CD4-positive, alpha-beta T cell (primary cell): ENCODE measurements at regions not wholly inside any gene's neighbourhood (a gene's known extent, or its start where the extent isn't known, plus 50 kb on each side); places are given as distances from the start of the nearest gene placed in this dataset.

Experiments used
- ATAC-seq: fragments of 200-7000 bp; cut with Tn5 transposase; one replicate; pipeline ENCODE4 v1.10.0; 2022; ENCODE audit warnings: mild to moderate bottlenecking; ENCODE audit not compliant: poor library complexity
- CTCF ChIA-PET: fragments of 350-600 bp; sonication (Branson Sonifier 250); formaldehyde crosslinking; loops from one replicate; lab custom pipeline; 2021; ENCODE audit warnings: antibody characterized with exemption, inconsistent platforms; lab: Charles Lee
- POLR2A ChIA-PET: fragments of 350-600 bp; sonication (Branson Sonifier 250); formaldehyde crosslinking; loops from one replicate; lab custom pipeline; 2021; ENCODE audit warnings: antibody characterized with exemption, inconsistent platforms; lab: Charles Lee
- DNase-seq, 14 experiments: peaks; one replicate each; pipeline ENCODE4 v3.0.0-alpha.2; 2013 to 2020; ENCODE audit warnings: mixed read lengths in 2 of 14
- H3K27ac ChIP-seq, 2 donors: one replicate each; pipeline versions ENCODE4 v1.5.1 to v1.7.0; 2013; ENCODE audit warnings: low read length in 2 of 2, low read depth in 1 of 2, mild to moderate bottlenecking in 1 of 2
- H3K27me3 ChIP-seq, 2 experiments: 1 replicate in 1 of 2; 2 replicates in 1 of 2; pipeline versions ENCODE4 v1.6.1 to v1.7.0; 2013; ENCODE audit warnings: low read length in 2 of 2, control low read depth in 1 of 2, mild to moderate bottlenecking in 1 of 2, moderate library complexity in 1 of 2; ENCODE audit not compliant: insufficient read depth in 2 of 2, control insufficient read depth in 1 of 2
- H3K36me3 ChIP-seq: one replicate; pipeline ENCODE4 v1.6.1; 2013; ENCODE audit warnings: low read length, control low read depth; ENCODE audit not compliant: insufficient read depth
- H3K4me1 ChIP-seq: one replicate; pipeline ENCODE4 v1.6.1; 2013; ENCODE audit warnings: low read length, control low read depth; ENCODE audit not compliant: insufficient read depth
- H3K4me3 ChIP-seq: one replicate; pipeline ENCODE4 v1.5.1; 2013; ENCODE audit warnings: mild to moderate bottlenecking, low read length, moderate library complexity
- H3K9me3 ChIP-seq, 2 experiments: 1 replicate in 1 of 2; 2 replicates in 1 of 2; pipeline versions ENCODE4 v1.6.1 to v1.7.0; 2013; ENCODE audit warnings: low read length in 2 of 2, mild to moderate bottlenecking in 2 of 2, control low read depth in 1 of 2, moderate library complexity in 1 of 2; ENCODE audit not compliant: control insufficient read depth in 1 of 2, insufficient read depth in 1 of 2
- H3K27ac Mint-ChIP-seq: one replicate; pipeline ENCODE4 v1.8.0; 2020; ENCODE audit warnings: mixed read lengths
- H3K27me3 Mint-ChIP-seq: one replicate; pipeline ENCODE4 v1.8.0; 2021; ENCODE audit warnings: mixed read lengths
- H3K36me3 Mint-ChIP-seq: one replicate; pipeline ENCODE4 v1.8.0; 2021; ENCODE audit warnings: low read depth, mixed read lengths
- H3K4me1 Mint-ChIP-seq: one replicate; pipeline ENCODE4 v1.8.0; 2021; ENCODE audit warnings: low read depth, mixed read lengths
- H3K4me3 Mint-ChIP-seq: one replicate; pipeline ENCODE4 v1.8.0; 2020; ENCODE audit warnings: mild to moderate bottlenecking, mixed read lengths
- H3K9me3 Mint-ChIP-seq: one replicate; pipeline ENCODE4 v1.8.0; 2020; ENCODE audit warnings: mixed read lengths
- intact Hi-C, 2 experiments: fragments of 100-400 bp; cut with DNase I in 1 of 2; cut with micrococcal nuclease in 1 of 2; formaldehyde crosslinking; loops; one replicate each; pipeline versions ENCODE4 v1.15.1 to v1.9.0; 2023 to 2025; cut with DNase I, micrococcal nuclease
- TF ChIP-seq, protein P1 (sequence below): fragments of 200-600 bp; IDR thresholded peaks from one replicate; pipeline ENCODE4 v1.8.0; 2022; ENCODE audit warnings: antibody characterized with exemption, mild to moderate bottlenecking

- H3K4me1 Mint-ChIP-seq = no peaks in the 10 kb centered on the region
- Histone ChIP-seq H3K4me3 (no peak overlapping the region), H3K36me3 (no peaks in the 10 kb centered on the region), H3K27me3 (no peaks in the 10 kb centered on the region), H3K27ac (no peak overlapping the region), H3K9me3 (peaks cover 0 to 15% of the 10 kb centered on the region in 2 experiments), H3K4me1 (no peaks in the 10 kb centered on the region)
- H3K4me3 Mint-ChIP-seq = no peak overlapping the region
- ChIA-PET POLR2A (no interaction called here), CTCF (no interaction called here)
- ATAC-seq = no peak
- H3K27me3 Mint-ChIP-seq = no peaks in the 10 kb centered on the region
- no peaks in the 10 kb centered on the region for H3K36me3 Mint-ChIP-seq
- no peak overlapping the region for H3K27ac Mint-ChIP-seq
- H3K9me3 Mint-ChIP-seq = no peaks in the 10 kb centered on the region
- TF ChIP-seq, protein P1, sequence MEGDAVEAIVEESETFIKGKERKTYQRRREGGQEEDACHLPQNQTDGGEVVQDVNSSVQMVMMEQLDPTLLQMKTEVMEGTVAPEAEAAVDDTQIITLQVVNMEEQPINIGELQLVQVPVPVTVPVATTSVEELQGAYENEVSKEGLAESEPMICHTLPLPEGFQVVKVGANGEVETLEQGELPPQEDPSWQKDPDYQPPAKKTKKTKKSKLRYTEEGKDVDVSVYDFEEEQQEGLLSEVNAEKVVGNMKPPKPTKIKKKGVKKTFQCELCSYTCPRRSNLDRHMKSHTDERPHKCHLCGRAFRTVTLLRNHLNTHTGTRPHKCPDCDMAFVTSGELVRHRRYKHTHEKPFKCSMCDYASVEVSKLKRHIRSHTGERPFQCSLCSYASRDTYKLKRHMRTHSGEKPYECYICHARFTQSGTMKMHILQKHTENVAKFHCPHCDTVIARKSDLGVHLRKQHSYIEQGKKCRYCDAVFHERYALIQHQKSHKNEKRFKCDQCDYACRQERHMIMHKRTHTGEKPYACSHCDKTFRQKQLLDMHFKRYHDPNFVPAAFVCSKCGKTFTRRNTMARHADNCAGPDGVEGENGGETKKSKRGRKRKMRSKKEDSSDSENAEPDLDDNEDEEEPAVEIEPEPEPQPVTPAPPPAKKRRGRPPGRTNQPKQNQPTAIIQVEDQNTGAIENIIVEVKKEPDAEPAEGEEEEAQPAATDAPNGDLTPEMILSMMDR = no peak
- DNase-seq = no peak
- intact Hi-C loops = no loop called here
Measured at GRCh38 chr16:86968866-86969265, 348.3 kb downstream of the C16orf95 start.

GRCh38 chr16:86969716-86970115 lies 347.5 kb downstream of the C16orf95 start:
- ChIA-PET POLR2A (no interaction called here), CTCF (no interaction called here)
- no peaks in the 10 kb centered on the region for H3K27me3 Mint-ChIP-seq
- no peak overlapping the region for H3K4me3 Mint-ChIP-seq
- ATAC-seq = no peak
- peaks cover 0 to 4% of the 10 kb centered on the region in 2 experiments for H3K27me3 ChIP-seq
- TF ChIP-seq, protein P1 = no peak
- no peaks in the 10 kb centered on the region for H3K9me3 Mint-ChIP-seq
- no peak overlapping the region for H3K4me3 ChIP-seq
- intact Hi-C loops = no loop called here
- no peak for DNase-seq
- no peaks in the 10 kb centered on the region for H3K36me3 ChIP-seq
- H3K27ac ChIP-seq = no peak overlapping the region
- no peak overlapping the region for H3K27ac Mint-ChIP-seq
- H3K4me1 ChIP-seq = no peaks in the 10 kb centered on the region
- peaks cover 0 to 15% of the 10 kb centered on the region in 2 experiments for H3K9me3 ChIP-seq
- H3K36me3 Mint-ChIP-seq = no peaks in the 10 kb centered on the region
- no peaks in the 10 kb centered on the region for H3K4me1 Mint-ChIP-seq

- Histone ChIP-seq H3K4me1 (no peaks in the 10 kb centered on the region), H3K27ac (no peak overlapping the region), H3K36me3 (no peaks in the 10 kb centered on the region), H3K9me3 (peaks cover 0 to 15% of the 10 kb centered on the region in 2 experiments), H3K27me3 (peaks cover 0 to 4% of the 10 kb centered on the region in 2 experiments), H3K4me3 (no peak overlapping the region)
- POLR2A ChIA-PET = no interaction called here
- intact Hi-C loops = no loop called here
- Mint-ChIP-seq H3K27ac (no peak overlapping the region), H3K4me1 (no peaks in the 10 kb centered on the region), H3K9me3 (no peaks in the 10 kb centered on the region), H3K36me3 (no peaks in the 10 kb centered on the region), H3K4me3 (no peak overlapping the region), H3K27me3 (no peaks in the 10 kb centered on the region)
- no peak for ATAC-seq
- CTCF ChIA-PET = no interaction called here
- TF ChIP-seq, protein P1 = no peak
- DNase-seq = no peak
Measured at GRCh38 chr16:86970279-86970678, 346.9 kb downstream of the C16orf95 start.
